Breast epithelium (tissue), 4 donors: ENCODE measurements at regions not wholly inside any gene's neighbourhood (a gene's known extent, or its start where the extent isn't known, plus 50 kb on each side); places are given as distances from the start of the nearest gene placed in this dataset.

Experiments
- DNase-seq, 2 donors: peaks; one replicate each; pipeline ENCODE4 v3.0.0-alpha.2; 2019; ENCODE audit warnings: low spot score in 2 of 2
- H3K27ac ChIP-seq, 2 donors: fragments of 200-600 bp; sonication (generic) in 1 of 2; one replicate each; pipeline ENCODE4 v1.5.1; 2016 to 2019; ENCODE audit warnings: mild to moderate bottlenecking in 1 of 2
- H3K27me3 ChIP-seq, 2 donors: fragments of 200-600 bp; sonication (generic) in 1 of 2; one replicate each; pipeline versions ENCODE4 v1.5.1 to v1.6.0; 2017 to 2019; ENCODE audit warnings: control low read depth in 1 of 2, mild to moderate bottlenecking in 1 of 2
- H3K36me3 ChIP-seq: fragments of 200-600 bp; one replicate; pipeline ENCODE4 v1.5.1; 2019
- H3K4me1 ChIP-seq, 2 donors: fragments of 200-600 bp; sonication (generic); one replicate each; pipeline ENCODE4 v1.5.1; 2016 to 2019; ENCODE audit warnings: control low read depth in 1 of 2
- H3K4me3 ChIP-seq, 3 donors: fragments of 200-600 bp; sonication (generic); 1 replicate in 2 of 3; 2 replicates in 1 of 3; pipeline ENCODE4 v1.5.1; 2016 to 2019; ENCODE audit warnings: mild to moderate bottlenecking in 3 of 3, moderate library complexity in 2 of 3
- H3K9me3 ChIP-seq, 2 donors: fragments of 200-600 bp; sonication (generic) in 1 of 2; one replicate each; pipeline ENCODE4 v1.5.1; 2016 to 2019; ENCODE audit warnings: control low read depth in 1 of 2
- POLR2A ChIP-seq: fragments of 450-650 bp; IDR thresholded peaks from one replicate; pipeline ENCODE4 v1.6.1; 2016; ENCODE audit warnings: antibody characterized with exemption, mild to moderate bottlenecking, moderate library complexity
- POLR2AphosphoS5 ChIP-seq, 3 donors: sonication (generic); formaldehyde crosslinking; IDR thresholded peaks; one replicate each; pipeline ENCODE4 v1.6.1; 2017; ENCODE audit warnings: antibody characterized with exemption in 3 of 3
- intact Hi-C: fragments of 100-400 bp; cut with DNase I; formaldehyde crosslinking; loops from one replicate; pipeline ENCODE4 v1.15.1; 2023; ENCODE audit warnings: low total_unique reads
- TF ChIP-seq, protein P1 (sequence below), 3 donors: fragments of 450-650 bp; IDR thresholded peaks; one replicate each; pipeline ENCODE4 v1.5.1; 2016 to 2017; ENCODE audit warnings: antibody characterized with exemption in 3 of 3, mild to moderate bottlenecking in 3 of 3, moderate library complexity in 3 of 3

DNA sequence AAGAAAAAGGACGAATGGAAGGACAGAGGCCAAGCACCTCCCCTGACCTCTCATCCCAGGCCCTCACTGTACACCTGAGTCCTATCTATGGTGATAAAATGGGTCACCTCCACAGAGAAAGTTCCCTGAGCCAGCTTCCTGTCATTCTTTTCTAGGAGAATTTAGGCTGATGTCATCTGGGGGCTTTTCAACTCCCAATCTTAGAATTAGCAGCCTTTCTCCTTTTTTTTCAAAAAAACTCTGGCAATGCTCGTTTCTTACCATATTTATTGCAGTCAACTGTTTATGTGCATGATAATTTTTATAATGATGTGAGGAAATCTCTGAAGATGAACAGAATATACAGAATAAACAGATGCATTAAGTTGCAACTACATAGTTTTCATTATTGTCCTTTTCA, 177.6 kb downstream of the SNAPC1 start:
- Histone ChIP-seq H3K36me3 (no peaks in the 10 kb centered on the region), H3K4me1 (no peaks in the 10 kb centered on the region), H3K27ac (no peak overlapping the region), H3K9me3 (peaks cover 0 to 6% of the 10 kb centered on the region in 2 donors), H3K27me3 (no peaks in the 10 kb centered on the region), H3K4me3 (no peak overlapping the region)
- TF ChIP-seq POLR2A (no peak), POLR2AphosphoS5 (IDR thresholded peaks at IDR 0.05) (no peak)
- TF ChIP-seq, protein P1, sequence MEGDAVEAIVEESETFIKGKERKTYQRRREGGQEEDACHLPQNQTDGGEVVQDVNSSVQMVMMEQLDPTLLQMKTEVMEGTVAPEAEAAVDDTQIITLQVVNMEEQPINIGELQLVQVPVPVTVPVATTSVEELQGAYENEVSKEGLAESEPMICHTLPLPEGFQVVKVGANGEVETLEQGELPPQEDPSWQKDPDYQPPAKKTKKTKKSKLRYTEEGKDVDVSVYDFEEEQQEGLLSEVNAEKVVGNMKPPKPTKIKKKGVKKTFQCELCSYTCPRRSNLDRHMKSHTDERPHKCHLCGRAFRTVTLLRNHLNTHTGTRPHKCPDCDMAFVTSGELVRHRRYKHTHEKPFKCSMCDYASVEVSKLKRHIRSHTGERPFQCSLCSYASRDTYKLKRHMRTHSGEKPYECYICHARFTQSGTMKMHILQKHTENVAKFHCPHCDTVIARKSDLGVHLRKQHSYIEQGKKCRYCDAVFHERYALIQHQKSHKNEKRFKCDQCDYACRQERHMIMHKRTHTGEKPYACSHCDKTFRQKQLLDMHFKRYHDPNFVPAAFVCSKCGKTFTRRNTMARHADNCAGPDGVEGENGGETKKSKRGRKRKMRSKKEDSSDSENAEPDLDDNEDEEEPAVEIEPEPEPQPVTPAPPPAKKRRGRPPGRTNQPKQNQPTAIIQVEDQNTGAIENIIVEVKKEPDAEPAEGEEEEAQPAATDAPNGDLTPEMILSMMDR (IDR thresholded peaks at IDR 0.05), result no peak
- DNase-seq, result no peak
- intact Hi-C loops, result no loop called here

DNA sequence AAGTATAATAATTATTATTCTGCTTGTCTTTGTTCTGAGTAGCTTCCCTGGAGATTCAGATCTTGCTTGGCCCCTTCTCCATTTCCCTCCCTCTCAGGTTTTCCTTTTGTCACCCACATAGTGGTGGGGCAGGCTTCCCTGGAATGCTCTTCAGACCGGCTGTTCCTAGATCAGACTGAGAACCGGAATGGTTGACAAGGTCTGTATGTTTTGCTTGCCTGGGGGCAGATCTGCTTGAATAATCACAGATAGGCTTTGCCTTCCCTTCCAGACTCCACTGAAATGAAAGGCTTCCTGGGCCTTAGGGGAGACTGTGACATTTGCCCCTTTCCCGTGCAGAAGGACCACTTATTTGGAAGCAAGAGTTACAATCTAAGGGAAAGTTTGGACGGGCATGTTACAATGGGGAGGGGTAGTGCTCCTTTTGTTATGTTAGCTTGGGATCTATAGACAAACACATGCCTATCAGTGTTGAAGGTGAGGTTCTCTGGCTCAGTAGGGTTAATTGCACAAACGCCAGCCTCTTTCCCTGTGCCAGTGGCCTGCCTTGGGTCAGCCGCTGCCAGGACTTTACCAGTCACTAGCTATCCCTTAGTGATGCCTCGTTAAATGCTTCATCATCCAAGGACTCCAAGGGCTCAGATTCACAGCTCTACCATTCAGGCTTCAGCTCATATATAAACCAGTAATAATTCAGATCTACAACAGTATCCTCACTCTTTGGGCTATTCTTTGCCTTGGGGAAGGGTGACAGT, 178.6 kb downstream of the SNAPC1 start:
- H3K27me3 ChIP-seq, result no peaks in the 10 kb centered on the region
- H3K27ac ChIP-seq, result no peak overlapping the region
- no peak overlapping the region for H3K4me3 ChIP-seq
- TF ChIP-seq, protein P1 (IDR thresholded peaks at IDR 0.05), result no peak
- TF ChIP-seq POLR2A (no peak), POLR2AphosphoS5 (IDR thresholded peaks at IDR 0.05) (no peak)
- DNase-seq, result no peak
- H3K4me1 ChIP-seq, result no peaks in the 10 kb centered on the region
- intact Hi-C loops, result no loop called here
- no peaks in the 10 kb centered on the region for H3K36me3 ChIP-seq
- peaks cover 0 to 6% of the 10 kb centered on the region in 2 donors for H3K9me3 ChIP-seq

DNA sequence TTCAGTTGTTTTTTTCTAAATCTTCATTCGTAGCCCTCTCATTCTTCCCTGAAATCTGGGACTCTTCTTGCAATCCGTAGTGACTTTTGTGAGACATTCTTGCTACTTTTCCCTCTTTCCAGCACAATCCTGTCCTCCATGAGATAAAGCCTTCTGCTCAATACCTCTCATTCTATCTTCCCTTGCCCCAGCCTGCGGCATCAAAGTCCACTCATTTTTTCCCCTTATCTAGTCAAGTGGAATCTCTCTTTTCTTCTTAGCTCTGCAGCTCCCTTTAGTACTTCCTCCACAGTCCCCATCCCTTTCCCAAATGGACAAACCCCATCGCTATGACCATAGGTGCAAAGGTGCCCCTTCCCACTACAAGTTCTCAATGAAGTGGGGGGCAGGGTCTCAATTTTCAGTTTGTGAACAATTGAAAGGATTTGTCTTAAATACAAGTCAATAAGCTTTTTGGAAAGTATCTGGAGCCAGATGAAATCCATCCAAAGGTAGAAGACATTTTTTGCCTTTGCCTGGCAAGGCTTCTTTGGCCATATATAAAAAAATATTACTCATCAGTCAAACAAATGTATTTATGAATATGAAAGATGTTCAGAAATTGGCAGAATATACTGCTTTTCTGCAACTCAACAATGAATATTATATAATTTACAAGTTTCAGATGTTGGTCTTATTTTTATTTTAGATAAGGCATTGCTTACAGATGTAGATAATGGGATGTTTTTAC, 179.4 kb downstream of the SNAPC1 start:
- no peak overlapping the region for H3K4me3 ChIP-seq
- intact Hi-C loops, result no loop called here
- no peaks in the 10 kb centered on the region for H3K27me3 ChIP-seq
- TF ChIP-seq, protein P1 (IDR thresholded peaks at IDR 0.05), result no peak
- TF ChIP-seq POLR2A, result no peak
- no peak for TF ChIP-seq POLR2AphosphoS5 (IDR thresholded peaks at IDR 0.05)
- H3K4me1 ChIP-seq, result no peaks in the 10 kb centered on the region
- peaks cover 0 to 6% of the 10 kb centered on the region in 2 donors for H3K9me3 ChIP-seq
- no peaks in the 10 kb centered on the region for H3K36me3 ChIP-seq
- DNase-seq, result no peak
- no peak overlapping the region for H3K27ac ChIP-seq

DNA sequence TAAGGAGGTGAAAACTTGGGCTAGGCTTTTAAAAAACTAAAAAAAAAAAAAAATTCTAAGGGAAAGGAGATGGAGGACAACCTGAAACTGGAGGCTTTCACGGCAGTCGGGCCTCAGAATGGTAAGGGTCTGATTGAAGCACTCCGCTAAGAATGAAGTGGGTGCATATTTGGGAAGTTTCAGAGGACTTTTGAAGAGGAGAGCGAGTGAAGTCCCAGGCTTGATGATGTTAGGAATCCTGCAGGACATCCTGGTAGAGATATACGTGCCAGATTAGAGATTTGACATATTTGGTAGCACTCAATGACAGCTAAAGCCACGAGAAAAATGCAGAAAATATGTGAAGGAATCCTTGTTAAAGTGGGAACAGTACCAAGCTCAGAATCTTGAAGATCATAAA, 186.2 kb downstream of the SNAPC1 start:
- Histone ChIP-seq H3K36me3 (no peaks in the 10 kb centered on the region), H3K4me1 (no peaks in the 10 kb centered on the region), H3K27ac (no peak overlapping the region), H3K9me3 (peaks cover 0 to 6% of the 10 kb centered on the region in 2 donors), H3K27me3 (no peaks in the 10 kb centered on the region), H3K4me3 (no peak overlapping the region)
- intact Hi-C loops, result no loop called here
- TF ChIP-seq POLR2A (no peak), POLR2AphosphoS5 (IDR thresholded peaks at IDR 0.05) (no peak)
- TF ChIP-seq, protein P1 (IDR thresholded peaks at IDR 0.05), result no peak
- no peak for DNase-seq

DNA sequence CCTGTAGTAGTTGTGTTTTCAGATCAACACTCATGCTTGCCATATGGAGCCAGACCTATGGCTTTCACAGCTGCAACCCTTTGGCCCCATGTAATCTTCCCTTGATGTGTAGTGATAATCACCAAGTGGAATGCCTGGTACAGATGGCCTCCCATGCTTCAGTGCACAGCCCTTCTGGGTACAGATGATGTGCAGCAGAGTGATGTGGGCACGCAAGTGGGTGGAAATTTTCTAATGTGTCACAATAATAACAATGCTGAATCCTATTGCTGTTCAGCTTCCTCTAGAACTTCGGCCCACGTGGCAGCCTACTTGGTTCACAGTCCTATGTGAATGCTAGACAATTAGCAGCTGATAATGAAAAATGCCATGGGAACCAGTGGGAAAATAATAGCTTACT, 188.1 kb downstream of the SNAPC1 start:
- DNase-seq, result no peak
- TF ChIP-seq POLR2A (no peak), POLR2AphosphoS5 (IDR thresholded peaks at IDR 0.05) (no peak)
- TF ChIP-seq, protein P1 (IDR thresholded peaks at IDR 0.05), result no peak
- intact Hi-C loops, result no loop called here
- Histone ChIP-seq H3K9me3 (no peaks in the 10 kb centered on the region), H3K27me3 (no peaks in the 10 kb centered on the region), H3K27ac (no peak overlapping the region), H3K4me1 (no peaks in the 10 kb centered on the region), H3K36me3 (no peaks in the 10 kb centered on the region), H3K4me3 (no peak overlapping the region)
